SU-DHL-6 (cell line): ENCODE measurements at regions not wholly inside any gene's neighbourhood (a gene's known extent, or its start where the extent isn't known, plus 50 kb on each side); places are given as distances from the start of the nearest gene placed in this dataset.

Experiments
- H2AFZ ChIP-seq: fragments of 200-600 bp; sonication (generic); 2 replicates; pipeline ENCODE4 v1.6.1; 2014; ENCODE audit warnings: low read depth, mild to moderate bottlenecking, moderate library complexity, mixed read lengths, antibody characterized with exemption, low read length; ENCODE audit not compliant: severe bottlenecking
- H3F3A ChIP-seq: fragments of 200-600 bp; shearing (Covaris generic); 2 replicates; pipeline ENCODE4 v1.6.0; 2016; ENCODE audit warnings: antibody characterized with exemption, mild to moderate bottlenecking; ENCODE audit not compliant: insufficient read depth
- H3K27ac ChIP-seq: fragments of 200-600 bp; sonication (generic); 2 replicates; pipeline ENCODE4 v1.5.1; 2016; ENCODE audit warnings: low read depth, mild to moderate bottlenecking, low read length, moderate library complexity, mixed read lengths
- H3K27me3 ChIP-seq: fragments of 200-600 bp; sonication (generic), shearing (Covaris generic); 2 replicates; pipeline ENCODE4 v1.6.0; 2014; ENCODE audit warnings: mild to moderate bottlenecking, low read length
- H3K36me3 ChIP-seq: fragments of 200-600 bp; sonication (generic); 2 replicates; pipeline ENCODE4 v1.6.1; 2014; ENCODE audit warnings: mild to moderate bottlenecking, low read length, mixed read lengths
- H3K4me2 ChIP-seq: fragments of 300-600, 200-600 bp; shearing (Covaris generic), sonication (generic); 2 replicates; pipeline ENCODE4 v1.6.0; 2014; ENCODE audit warnings: low read length, low read depth, mild to moderate bottlenecking; ENCODE audit not compliant: poor library complexity, severe bottlenecking
- H3K4me3 ChIP-seq: fragments of 200-600 bp; sonication (generic); 2 replicates; pipeline ENCODE4 v1.5.1; 2014; ENCODE audit warnings: antibody characterized with exemption, low read length, mild to moderate bottlenecking, mixed read lengths; ENCODE audit not compliant: insufficient read depth, poor library complexity, severe bottlenecking
- H3K79me2 ChIP-seq: fragments of 200-600 bp; sonication (generic); 2 replicates; pipeline ENCODE4 v1.6.1; 2014; ENCODE audit warnings: mild to moderate bottlenecking, low read length, moderate library complexity; ENCODE audit not compliant: insufficient read depth
- H3K9ac ChIP-seq: fragments of 200-600 bp; sonication (generic); 2 replicates; pipeline ENCODE4 v1.7.0; 2014; ENCODE audit warnings: mild to moderate bottlenecking, low read length
- H3K9me2 ChIP-seq: fragments of 200-600 bp; sonication (generic); replicated peaks from 2 replicates; pipeline ENCODE4 v1.6.1; 2014; ENCODE audit warnings: low read length; ENCODE audit not compliant: insufficient read depth
- H3K9me3 ChIP-seq: fragments of 200-600 bp; sonication (generic); 2 replicates; pipeline ENCODE4 v1.6.1; 2014; ENCODE audit warnings: low read length, mixed read lengths; ENCODE audit not compliant: insufficient read depth
- H4K20me1 ChIP-seq: fragments of 200-600 bp; sonication (generic); 2 replicates; pipeline ENCODE4 v1.6.1; 2014; ENCODE audit warnings: low read depth, mild to moderate bottlenecking, antibody characterized with exemption, low read length, moderate library complexity, mixed read lengths
- CTCF ChIP-seq: fragments of 200-600 bp; sonication (generic); IDR thresholded peaks from one replicate; pipeline ENCODE4 v1.5.1; 2017; ENCODE audit warnings: antibody characterized with exemption, mild to moderate bottlenecking, low read length, moderate library complexity; ENCODE audit not compliant: insufficient read depth, poor library complexity, severe bottlenecking
- EZH2phosphoT487 ChIP-seq: fragments of 200-600 bp; sonication (generic), shearing (Covaris generic); conservative IDR thresholded peaks from 2 replicates; pipeline ENCODE4 v1.6.1; 2018; ENCODE audit warnings: mild to moderate bottlenecking, antibody characterized with exemption, low read length, moderate library complexity, mixed read lengths

GRCh38 chr14:98792171-98792570 is 479.8 kb downstream of the BCL11B start:
- H3K27me3 ChIP-seq = no peaks in the 10 kb centered on the region
- H3K9me2 ChIP-seq = no peaks in the 10 kb centered on the region
- H3K27ac ChIP-seq = no peak overlapping the region
- H3F3A ChIP-seq = no peaks in the 10 kb centered on the region
- H3K9me3 ChIP-seq = no peaks in the 10 kb centered on the region
- TF ChIP-seq EZH2phosphoT487 = no peak
- TF ChIP-seq CTCF = no peak
- no peak overlapping the region for H3K4me3 ChIP-seq
- no peak overlapping the region for H3K4me2 ChIP-seq
- H3K36me3 ChIP-seq = no peaks in the 10 kb centered on the region
- H3K9ac ChIP-seq = no peak overlapping the region
- H3K79me2 ChIP-seq = no peaks in the 10 kb centered on the region
- no peaks in the 10 kb centered on the region for H4K20me1 ChIP-seq
- H2AFZ ChIP-seq = no peak overlapping the region

- H3K4me2 ChIP-seq = no peak overlapping the region
- no peaks in the 10 kb centered on the region for H3K79me2 ChIP-seq
- H4K20me1 ChIP-seq = no peaks in the 10 kb centered on the region
- no peak overlapping the region for H3K9ac ChIP-seq
- H3F3A ChIP-seq = no peaks in the 10 kb centered on the region
- no peak for TF ChIP-seq CTCF
- TF ChIP-seq EZH2phosphoT487 = no peak
- no peaks in the 10 kb centered on the region for H3K9me2 ChIP-seq
- no peaks in the 10 kb centered on the region for H3K27me3 ChIP-seq
- H3K27ac ChIP-seq = no peak overlapping the region
- no peak overlapping the region for H2AFZ ChIP-seq
- H3K36me3 ChIP-seq = no peaks in the 10 kb centered on the region
- H3K4me3 ChIP-seq = no peak overlapping the region
- H3K9me3 ChIP-seq = no peaks in the 10 kb centered on the region
Measured at GRCh38 chr14:98798099-98798498, 473.9 kb downstream of the BCL11B start.

- Histone ChIP-seq H4K20me1 (no peaks in the 10 kb centered on the region), H3F3A (no peaks in the 10 kb centered on the region), H3K4me2 (no peak overlapping the region), H2AFZ (no peak overlapping the region), H3K4me3 (no peak overlapping the region), H3K27ac (no peak overlapping the region), H3K27me3 (no peaks in the 10 kb centered on the region), H3K36me3 (no peaks in the 10 kb centered on the region), H3K79me2 (no peaks in the 10 kb centered on the region), H3K9me3 (no peaks in the 10 kb centered on the region), H3K9me2 (no peaks in the 10 kb centered on the region), H3K9ac (no peak overlapping the region)
- no peak for TF ChIP-seq EZH2phosphoT487
- TF ChIP-seq CTCF = no peak
Measured at GRCh38 chr14:98799891-98800290, 472.1 kb downstream of the BCL11B start.
